GM23248 (cell line): ENCODE measurements at regions not wholly inside any gene's neighbourhood (a gene's known extent, or its start where the extent isn't known, plus 50 kb on each side); places are given as distances from the start of the nearest gene placed in this dataset.

Source experiments
- EZH2 ChIP-seq: fragments of 200-600 bp; sonication (generic); IDR thresholded peaks from 2 replicates; pipeline ENCODE4 v1.6.1; 2018; ENCODE audit warnings: antibody characterized with exemption, mild to moderate bottlenecking; ENCODE audit not compliant: insufficient read depth, poor library complexity, severe bottlenecking
- EZH2phosphoT487 ChIP-seq: fragments of 200-600 bp; sonication (generic); IDR thresholded peaks from 2 replicates; pipeline ENCODE4 v1.6.1; 2018; ENCODE audit warnings: antibody characterized with exemption, moderate library complexity, mild to moderate bottlenecking, low read depth; ENCODE audit not compliant: insufficient read depth

DNA sequence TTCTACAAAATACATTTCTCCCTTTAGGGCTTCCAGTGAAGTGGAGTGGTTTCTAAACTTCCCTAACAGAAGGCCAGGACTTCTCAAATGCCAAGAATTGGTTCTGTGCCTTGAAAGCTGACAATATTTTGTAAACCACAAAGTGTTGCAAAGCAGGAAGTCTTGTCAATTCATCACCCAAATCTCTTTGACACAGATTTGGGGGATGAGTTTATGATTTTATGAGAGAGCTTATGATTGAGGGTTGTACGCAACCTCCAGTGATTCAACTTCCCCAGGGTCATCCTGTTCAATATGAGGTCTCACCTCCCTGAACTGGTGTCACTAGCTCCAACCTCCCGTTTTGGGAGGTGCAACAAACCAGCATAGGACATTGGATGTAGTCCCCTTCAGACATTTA is 83.7 kb downstream of the PRLHR start:
- TF ChIP-seq EZH2phosphoT487 = no peak
- TF ChIP-seq EZH2 = no peak
